ENCODE measurements at regions not wholly inside any gene's neighbourhood (a gene's known extent, or its start where the extent isn't known, plus 50 kb on each side); places are given as distances from the start of the nearest gene placed in this dataset.

DNA sequence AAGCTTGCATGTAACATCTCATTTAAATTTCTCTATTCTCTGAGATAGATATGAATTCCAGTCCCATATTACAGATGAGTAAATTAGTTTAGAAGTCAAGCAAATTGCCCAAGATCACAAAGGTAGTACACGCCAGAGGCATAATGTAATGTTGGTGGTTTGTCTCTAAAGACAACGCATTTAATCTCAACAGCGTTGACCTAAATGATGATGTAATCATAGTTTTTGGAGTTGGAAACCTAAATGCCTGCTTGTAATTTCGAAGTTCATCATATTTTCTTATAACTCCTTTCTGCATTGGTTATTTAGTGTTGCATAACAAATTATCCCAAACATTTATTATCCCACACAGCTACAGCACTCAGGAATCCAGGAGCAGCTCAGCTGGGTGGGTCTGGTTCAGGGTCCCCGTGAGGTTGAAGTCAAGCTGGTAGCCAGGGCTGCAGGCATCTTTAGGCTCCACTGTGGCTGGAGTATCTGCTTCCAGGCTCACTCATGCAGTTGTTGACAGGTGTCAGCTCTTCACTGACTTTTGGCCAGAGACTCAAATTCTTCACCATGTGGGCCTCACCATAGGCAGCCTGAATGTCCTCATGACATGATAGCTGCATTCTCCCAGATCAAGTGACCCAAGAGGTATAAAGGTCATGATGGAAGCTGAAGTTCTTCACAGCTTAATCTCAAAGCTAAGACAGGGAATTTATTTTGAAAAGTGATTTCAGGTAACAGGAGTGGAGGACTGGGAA, 122.0 kb upstream of the SPTLC3 start:
- in situ Hi-C loops (cut with HindIII; ENCODE audit: low pct_unique_long_range_greater_than_20kb, low sequenced_read_pairs): no loop called here
- no peak for DNase-seq (ENCODE audit: low read depth)

DNA sequence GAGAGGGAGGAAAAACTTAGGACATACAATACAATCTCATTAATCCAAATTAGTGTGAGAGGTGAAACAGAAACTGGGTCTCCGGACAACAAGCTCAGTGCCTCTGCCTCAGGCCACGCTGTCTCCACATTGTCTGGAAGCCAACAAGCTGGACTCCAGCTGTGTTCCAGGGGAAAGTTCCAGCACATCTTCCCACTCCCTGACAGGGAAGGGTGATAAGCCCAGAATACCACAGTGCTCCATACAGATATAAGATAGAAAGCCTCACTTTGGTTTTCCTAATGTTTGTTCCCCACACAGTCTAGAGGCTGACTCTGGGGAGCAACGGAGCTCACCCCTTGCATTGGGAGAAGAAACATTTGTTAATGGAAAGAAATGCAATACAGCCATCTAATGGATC, 117.1 kb upstream of the SPTLC3 start:
- no peak for DNase-seq (ENCODE audit: low read depth)
- in situ Hi-C loops (cut with HindIII; ENCODE audit: low pct_unique_long_range_greater_than_20kb, low sequenced_read_pairs): no loop called here

DNA sequence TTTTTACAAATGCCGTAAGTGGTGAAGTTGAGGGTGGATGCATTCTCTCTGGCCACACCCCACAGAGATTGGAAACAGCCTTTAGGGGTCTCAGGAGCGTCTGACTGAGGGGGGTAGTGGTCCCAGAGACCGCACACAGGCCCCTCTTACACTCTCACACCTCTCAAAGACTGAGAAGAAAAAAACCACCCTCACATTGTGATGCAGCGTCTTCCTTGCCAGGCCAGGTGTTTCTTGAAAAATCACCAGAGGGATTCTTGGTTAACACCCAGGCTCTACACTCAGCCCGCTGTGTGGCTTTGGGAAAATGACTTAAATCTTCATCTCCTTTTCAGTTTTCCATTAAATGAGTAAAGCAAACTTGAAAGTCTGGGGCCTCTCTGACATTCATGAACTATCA, 115.8 kb upstream of the SPTLC3 start:
- DNase-seq (ENCODE audit: low read depth): no peak
- in situ Hi-C loops (cut with HindIII; ENCODE audit: low pct_unique_long_range_greater_than_20kb, low sequenced_read_pairs): no loop called here

DNA sequence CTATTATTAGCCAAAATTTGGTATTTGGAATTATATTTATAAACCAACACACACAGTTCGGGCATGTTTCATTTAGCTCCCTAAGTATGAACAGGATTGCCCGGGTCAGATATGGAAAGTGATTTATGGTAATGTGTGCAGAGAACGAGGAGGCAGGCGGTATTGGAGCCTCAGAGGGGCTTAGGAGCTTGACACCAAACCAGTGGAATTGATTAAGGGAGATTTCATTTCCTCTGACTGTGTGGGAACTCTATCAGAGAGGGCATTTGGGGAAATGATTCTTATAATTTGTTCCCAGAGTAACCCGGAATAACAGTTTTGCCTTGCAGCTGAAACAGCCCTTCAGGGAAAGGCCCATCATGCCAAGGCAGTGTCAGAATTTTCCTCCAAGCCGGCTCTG, 115.1 kb upstream of the SPTLC3 start:
- no peak for DNase-seq (ENCODE audit: low read depth)
- in situ Hi-C loops (cut with HindIII; ENCODE audit: low pct_unique_long_range_greater_than_20kb, low sequenced_read_pairs): no loop called here

DNA sequence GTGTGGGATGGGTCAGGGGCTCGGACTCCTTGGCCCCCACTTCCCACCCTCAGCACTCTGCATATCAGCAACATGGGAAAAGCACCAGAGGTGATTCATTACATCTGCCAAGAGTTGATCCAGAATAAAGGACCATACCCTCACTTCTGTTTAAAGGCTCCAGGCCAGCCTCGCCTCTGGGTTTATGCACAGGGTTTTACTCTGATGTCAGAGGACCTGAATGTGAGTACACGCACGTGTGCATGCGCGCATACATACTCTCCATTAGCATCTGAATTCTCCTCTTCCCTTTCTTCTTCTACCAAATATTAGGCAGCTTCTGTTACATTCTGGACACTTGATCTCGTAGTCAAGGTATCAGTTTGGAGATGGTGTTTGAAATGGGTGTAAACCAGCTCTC, 114.7 kb upstream of the SPTLC3 start:
- DNase-seq (ENCODE audit: low read depth): no peak
- in situ Hi-C loops (cut with HindIII; ENCODE audit: low pct_unique_long_range_greater_than_20kb, low sequenced_read_pairs): no loop called here

DNA sequence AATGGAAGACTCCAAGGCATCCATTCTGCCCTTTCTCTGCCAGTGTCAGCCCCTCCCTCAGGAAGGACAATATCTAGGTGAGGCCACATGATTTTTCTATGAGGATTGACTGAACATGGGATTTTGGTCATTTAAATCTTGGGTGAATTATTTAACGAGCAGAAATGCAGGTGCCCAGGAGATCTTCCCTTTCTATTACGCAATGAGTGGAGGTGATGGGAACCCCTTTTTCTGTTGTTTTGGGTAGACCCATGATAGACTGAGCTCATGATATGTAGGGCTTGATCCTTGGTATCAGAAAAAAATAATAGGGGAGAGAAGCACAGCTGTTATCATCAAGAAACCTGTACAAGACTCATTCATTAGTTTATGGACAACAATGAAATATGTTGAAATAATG, 112.6 kb upstream of the SPTLC3 start:
- DNase-seq (ENCODE audit: low read depth): no peak
- in situ Hi-C loops (cut with HindIII; ENCODE audit: low pct_unique_long_range_greater_than_20kb, low sequenced_read_pairs): no loop called here

DNA sequence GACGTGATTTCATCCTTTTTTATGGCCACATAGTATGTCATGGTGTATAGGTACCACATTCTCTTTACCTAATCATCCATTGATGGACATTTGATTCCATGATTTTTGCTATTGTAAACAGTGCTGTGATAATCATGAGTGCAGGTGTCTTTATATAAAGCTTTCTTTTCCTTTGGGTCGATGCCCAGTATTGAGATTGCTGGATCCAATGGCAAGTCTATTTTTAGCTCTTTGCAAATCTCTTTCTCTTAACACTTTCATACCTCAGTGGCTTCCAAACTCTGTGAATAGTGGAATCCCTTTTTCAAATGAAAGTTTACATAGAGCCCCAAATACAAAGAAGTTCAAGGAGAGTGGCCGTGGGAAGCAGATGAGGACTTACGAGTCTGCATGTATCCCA, 105.8 kb upstream of the SPTLC3 start:
- no peak for DNase-seq (ENCODE audit: low read depth)
- in situ Hi-C loops (cut with HindIII; ENCODE audit: low pct_unique_long_range_greater_than_20kb, low sequenced_read_pairs): no loop called here

DNA sequence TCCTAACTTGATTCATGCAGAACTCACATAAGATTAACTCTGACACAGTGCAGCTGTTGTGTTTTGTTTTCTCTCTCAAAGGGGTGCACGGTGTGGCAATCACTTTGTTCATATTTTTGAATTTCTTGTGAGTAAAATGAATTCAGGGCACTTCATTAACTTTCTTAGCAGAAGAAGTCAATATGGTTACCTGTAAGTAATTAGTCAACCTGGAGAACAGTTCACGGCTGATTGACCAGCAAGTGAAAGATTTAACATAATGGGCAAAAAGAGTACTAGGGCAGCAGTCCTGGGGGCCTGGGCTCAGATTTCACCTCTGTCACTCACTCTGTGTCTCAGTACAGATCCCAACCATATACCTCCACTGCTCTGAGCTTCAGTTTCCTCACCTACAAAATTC, 102.4 kb upstream of the SPTLC3 start:
- DNase-seq (ENCODE audit: low read depth): no peak
- in situ Hi-C loops (cut with HindIII; ENCODE audit: low pct_unique_long_range_greater_than_20kb, low sequenced_read_pairs): no loop called here

DNA sequence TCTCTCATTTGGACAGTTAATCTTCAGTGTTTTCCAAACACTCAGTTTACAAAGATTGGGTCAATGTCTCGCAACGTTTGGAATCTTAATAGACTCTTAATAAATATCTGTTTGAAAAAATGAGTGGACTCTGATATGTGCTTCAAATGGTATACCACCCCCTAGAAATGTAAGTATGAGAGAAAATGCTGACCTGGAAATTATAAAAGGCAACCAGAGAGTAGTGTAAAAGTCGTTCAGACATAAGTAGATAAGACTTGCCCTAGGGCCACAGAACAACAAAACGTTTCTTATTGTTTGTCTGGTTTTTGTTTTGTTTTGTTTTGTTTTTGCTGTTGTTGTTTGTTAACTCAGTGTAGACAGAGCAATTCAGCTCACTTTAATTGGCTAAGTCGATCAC, 97.4 kb upstream of the SPTLC3 start:
- in situ Hi-C loops (cut with HindIII; ENCODE audit: low pct_unique_long_range_greater_than_20kb, low sequenced_read_pairs): no loop called here
- DNase-seq (ENCODE audit: low read depth): no peak

DNA sequence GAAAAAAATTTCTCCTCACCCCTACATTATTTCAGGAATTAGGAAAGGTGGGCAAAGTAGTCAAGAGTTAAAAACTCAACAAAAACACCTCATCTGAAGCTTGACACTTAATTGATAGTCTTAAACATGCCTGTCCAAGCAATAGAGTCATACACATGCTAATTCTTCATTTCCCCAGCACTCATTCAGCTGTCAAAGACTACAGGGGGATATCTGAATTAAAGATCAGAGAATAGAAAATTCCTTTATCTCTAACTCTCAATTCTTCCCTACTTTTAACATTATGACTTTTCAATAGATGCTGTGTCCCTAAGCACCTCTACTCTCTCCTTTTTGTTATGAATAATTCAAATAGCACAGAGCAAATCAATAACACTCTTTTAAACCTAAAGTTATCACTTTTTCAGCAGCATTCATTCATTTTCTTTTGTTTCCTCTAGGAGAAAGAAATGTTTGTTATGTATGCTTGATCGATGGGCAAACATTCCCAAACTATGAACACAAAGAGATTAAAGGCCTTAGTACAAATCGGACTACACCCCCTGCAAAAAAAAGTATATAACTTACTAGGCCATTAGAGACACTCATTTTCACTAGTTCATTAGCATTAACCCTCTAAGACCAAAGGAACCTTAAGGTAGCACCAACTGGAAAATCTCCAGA, 94.9 kb upstream of the SPTLC3 start:
- DNase-seq (ENCODE audit: low read depth): no peak
- in situ Hi-C loops (cut with HindIII; ENCODE audit: low pct_unique_long_range_greater_than_20kb, low sequenced_read_pairs): no loop called here

DNA sequence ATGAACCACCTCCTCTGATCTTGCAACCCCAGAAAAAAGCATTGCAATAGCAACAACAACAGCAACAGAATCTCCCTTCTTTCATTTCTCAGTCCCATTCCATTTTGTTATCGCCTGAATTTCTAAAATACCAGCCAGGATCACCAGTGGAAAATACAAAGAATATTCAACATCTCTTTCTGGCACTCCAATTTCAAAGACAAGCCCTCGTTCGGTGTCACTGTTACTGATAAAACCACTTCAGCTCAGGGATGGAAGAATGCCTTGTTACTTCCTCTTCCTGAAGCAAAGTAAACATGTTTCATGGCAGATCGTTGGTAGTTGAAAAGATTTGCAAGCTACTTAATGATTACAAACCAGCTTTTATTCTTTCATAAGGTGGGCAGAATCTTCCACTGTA, 94.0 kb upstream of the SPTLC3 start:
- DNase-seq (ENCODE audit: low read depth): no peak
- in situ Hi-C loops (cut with HindIII; ENCODE audit: low pct_unique_long_range_greater_than_20kb, low sequenced_read_pairs): no loop called here

DNA sequence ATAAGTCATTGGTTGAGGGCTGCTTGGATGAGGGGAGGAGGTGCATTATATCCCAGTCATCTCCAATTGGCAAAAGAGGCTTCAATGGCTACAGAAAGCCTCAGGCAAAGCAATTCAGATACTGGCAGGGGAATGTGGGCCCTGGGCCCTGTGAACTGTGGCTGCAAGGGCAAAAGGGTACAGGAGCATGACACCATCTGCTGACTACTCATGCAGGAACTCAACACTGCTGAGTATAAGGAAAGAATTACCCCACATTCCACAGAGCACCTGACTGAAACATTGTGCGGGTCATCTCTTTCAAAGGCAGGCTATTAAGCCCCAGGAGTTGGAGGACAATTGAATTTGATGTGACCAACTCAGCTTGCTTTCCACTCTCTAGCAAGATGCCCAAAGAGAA, 92.1 kb upstream of the SPTLC3 start:
- peak; percentile 90 for DNase-seq (ENCODE audit: low read depth)
- in situ Hi-C loops (cut with HindIII; ENCODE audit: low pct_unique_long_range_greater_than_20kb, low sequenced_read_pairs): no loop called here

DNA sequence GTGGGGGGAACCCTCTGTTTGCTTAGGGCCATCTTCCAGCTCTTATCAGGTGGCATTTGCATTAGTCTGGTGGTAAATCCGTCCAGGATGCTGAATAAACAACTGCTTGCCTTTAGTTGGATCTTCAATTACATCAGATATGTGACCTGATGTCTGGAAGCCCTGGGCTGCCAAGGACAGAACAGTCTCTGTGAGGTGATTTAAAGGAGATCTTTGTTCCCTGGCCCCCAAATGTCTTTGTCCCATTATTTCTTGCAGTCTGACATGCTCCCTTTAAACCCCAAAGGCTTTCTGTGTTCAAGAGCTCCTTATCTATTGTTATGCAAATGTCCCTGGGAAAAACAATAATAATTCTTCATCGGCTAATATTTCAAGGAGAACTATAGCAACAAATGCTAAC, 84.6 kb upstream of the SPTLC3 start:
- in situ Hi-C loops (cut with HindIII; ENCODE audit: low pct_unique_long_range_greater_than_20kb, low sequenced_read_pairs): no loop called here
- no peak for DNase-seq (ENCODE audit: low read depth)

DNA sequence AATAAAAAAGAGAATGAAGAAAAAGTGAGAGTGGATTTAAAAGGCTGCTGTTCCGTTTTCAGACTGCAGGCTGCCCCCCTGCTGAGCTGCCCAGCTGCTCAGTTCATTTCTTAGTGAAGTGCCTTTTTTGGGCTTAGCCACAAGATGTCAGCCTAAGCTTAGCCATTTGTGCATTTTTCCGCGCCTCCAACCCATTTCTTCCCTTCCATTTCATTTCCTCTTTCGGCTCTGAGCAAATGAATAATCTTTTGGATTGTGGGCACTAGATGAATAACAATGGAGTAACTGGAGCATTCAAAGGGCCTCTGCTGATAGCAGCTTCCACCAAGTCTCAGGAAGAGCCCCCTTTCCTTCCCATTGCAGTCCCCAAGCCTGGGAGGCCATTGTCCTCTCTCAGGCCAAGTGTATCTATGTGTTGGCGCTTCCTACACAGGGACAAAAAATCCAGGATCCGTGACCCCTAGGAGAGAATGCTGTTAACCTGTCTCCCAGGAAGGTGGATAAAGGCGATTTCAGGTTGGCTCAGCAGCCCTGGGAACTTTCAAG, 83.5 kb upstream of the SPTLC3 start:
- peak; percentile 77 for DNase-seq (ENCODE audit: low read depth)
- in situ Hi-C loops (cut with HindIII; ENCODE audit: low pct_unique_long_range_greater_than_20kb, low sequenced_read_pairs): no loop called here

DNA sequence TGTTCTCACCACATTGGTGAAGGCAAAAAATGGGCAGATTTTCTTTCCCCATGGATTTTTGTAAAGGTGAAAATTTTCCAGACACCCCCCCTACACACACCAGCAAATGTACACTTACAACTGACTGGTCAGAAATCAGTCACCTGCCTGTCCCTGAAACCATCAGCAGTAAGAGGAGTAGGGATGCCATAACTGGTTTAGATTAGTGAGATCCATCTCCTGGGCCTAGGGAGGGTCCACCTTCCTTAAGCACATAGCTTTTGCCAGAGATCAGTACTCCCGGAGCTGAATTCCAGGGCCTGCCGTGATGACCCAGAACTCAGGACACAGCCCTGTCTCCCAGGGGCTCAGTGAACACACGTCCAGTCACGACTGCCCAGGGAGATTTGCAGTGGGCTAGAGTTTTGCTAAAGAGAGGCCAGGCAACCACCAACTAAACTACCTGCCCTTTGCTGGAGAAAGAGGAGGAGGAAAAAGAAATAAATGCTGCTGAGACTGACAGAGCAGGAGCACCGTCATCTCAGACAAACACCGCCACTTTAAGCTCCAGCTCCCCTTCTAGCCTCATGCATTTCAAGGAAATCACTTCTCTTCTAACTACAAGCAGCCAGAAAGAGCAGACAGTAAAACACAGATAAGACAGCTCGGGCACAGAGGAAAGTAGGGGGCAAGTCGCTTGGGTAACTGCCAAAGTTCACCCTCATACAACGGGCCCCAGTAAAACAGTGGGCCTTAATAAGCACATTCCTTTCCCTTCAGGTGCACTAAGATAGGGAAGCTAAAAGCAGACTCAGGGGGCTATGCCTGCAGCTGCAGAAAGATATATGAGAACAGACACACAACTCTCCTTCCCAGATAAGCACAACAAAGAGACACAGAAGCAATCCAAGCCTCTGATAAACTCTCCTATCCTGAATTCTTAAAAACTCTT, 82.6 kb upstream of the SPTLC3 start:
- in situ Hi-C loops (cut with HindIII; ENCODE audit: low pct_unique_long_range_greater_than_20kb, low sequenced_read_pairs): no loop called here
- no peak for DNase-seq (ENCODE audit: low read depth)

DNA sequence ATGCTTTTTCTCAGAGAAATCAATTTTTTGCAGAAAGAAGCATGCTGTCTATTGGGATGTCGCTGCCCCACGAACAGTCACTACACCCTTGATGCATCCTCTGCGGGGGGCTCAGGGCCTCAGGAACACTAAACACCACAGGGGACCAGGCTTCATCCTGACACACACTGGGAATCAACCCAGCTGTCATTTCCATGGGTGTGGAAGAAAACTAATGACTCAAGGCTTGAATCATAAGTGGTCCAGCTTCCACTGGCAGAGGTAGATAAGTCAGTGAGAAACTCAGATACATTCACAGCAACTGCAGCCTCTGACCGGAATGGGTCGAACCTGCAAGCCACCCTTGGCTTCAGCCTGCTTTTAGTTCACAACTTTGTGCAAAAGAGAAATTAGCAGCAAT, 81.3 kb upstream of the SPTLC3 start:
- in situ Hi-C loops (cut with HindIII; ENCODE audit: low pct_unique_long_range_greater_than_20kb, low sequenced_read_pairs): no loop called here
- no peak for DNase-seq (ENCODE audit: low read depth)

DNA sequence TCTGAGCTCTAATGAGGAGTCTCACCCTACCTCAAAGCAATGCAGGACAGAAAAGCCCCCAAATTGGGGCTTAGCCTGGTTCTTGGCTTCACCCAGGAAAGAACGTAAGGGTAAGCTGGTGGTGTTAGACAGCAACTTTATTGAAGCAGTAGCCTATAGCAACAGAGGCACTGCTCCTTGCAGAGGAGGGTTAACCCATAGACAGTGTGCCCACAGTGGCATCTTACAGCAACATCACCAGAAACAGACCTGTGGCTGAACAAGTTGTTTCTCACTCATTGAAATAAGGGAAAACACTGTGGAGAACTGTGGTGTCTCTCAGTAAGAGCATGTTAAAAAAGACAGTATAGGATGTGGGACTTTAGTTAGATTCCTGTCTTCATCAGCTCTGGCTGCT, 80.4 kb upstream of the SPTLC3 start:
- in situ Hi-C loops (cut with HindIII; ENCODE audit: low pct_unique_long_range_greater_than_20kb, low sequenced_read_pairs): no loop called here
- no peak for DNase-seq (ENCODE audit: low read depth)

DNA sequence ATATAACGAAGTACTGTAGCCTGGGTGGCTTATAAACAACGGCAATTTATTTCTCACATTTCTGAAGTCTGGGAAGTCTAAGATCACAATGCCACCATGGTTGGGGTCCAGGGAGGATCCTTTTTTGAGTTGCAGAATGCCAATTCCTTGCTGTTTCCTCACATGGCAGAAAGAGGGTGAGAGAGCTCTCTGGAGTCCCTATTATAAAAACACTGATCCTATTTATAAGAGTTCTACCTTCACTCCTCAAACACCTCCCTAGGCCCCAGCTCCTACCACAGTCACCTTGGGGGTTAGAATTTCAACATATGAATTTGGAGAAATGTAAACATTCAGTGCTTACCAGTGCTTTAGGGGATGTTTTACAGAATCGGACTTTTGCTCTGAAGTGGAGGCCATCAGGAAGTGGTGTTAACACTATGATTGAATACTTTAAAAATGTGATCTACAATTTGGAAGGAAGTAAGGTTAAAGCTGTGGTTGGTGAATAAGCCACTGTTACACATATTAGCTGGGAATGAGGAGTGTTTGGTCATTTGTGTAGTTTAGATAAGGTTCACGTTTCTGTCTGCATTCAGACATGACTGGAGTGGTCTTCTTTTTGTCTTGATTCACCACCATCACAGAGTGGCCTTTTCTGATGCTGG, 79.9 kb upstream of the SPTLC3 start:
- peak; percentile 69 for DNase-seq (ENCODE audit: low read depth)
- in situ Hi-C loops (cut with HindIII; ENCODE audit: low pct_unique_long_range_greater_than_20kb, low sequenced_read_pairs): no loop called here

DNA sequence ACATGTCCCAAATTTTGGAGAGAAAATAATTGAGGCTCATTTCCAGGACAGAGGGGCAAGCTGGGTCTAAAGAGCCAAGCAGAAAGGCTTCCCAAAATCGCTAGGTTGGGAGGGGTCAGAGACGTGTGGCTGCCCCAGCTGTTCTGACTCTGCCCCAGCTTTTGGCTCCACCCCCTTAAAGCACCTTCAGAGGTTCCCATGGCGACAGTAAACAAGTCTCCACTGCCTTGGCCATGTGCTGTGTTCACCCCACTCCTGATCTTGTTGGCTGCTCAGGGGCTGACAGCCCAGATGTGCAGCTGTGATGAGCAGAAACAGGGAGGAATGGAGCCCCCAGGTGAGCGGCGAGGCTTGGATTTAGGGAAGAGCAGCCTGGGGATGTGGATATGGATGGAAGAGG, 72.8 kb upstream of the SPTLC3 start:
- DNase-seq (ENCODE audit: low read depth): no peak

More for the DNA sequence above, 72.8 kb upstream of the SPTLC3 start:
- in situ Hi-C loops (cut with HindIII; ENCODE audit: low pct_unique_long_range_greater_than_20kb, low sequenced_read_pairs): no loop called here

Data from Caki2 (cell line).